OCI-LY7 (cell line): ENCODE measurements at regions not wholly inside any gene's neighbourhood (a gene's known extent, or its start where the extent isn't known, plus 50 kb on each side); places are given as distances from the start of the nearest gene placed in this dataset.

Experiments
- EZH2phosphoT487 ChIP-seq: fragments of 200-600 bp; sonication (generic); IDR thresholded peaks from 2 replicates; pipeline ENCODE4 v1.6.1; 2018; ENCODE audit warnings: low read depth, borderline replicate concordance, mild to moderate bottlenecking, mixed run types, antibody characterized with exemption, low read length, moderate library complexity, mixed read lengths
- TF ChIP-seq, protein P1 (sequence below): fragments of 200-600 bp; sonication (generic); conservative IDR thresholded peaks from 2 replicates; pipeline ENCODE4 v1.5.1; 2014; ENCODE audit warnings: mild to moderate bottlenecking, antibody characterized with exemption, low read length, moderate library complexity, mixed read lengths

DNA sequence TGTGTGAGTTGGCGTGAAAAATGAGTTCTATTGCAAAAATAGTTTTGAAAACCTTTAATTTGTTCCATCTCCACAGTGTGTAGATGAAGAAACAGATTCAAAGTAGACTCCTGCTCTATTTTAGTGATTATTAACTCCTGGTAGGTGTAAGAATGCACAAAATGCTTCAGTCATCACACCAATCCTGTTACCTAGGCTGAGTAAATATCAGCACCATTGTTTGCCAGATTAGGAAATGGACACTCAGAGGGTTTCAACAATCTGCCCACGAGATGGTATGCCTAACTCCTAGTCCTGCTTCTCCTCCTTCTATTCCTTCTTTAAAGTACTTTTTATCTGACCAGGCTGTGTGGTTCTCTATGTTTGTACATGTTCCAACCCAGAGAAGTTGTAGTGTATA is 108.9 kb upstream of the AHI1 start:
- TF ChIP-seq, protein P1, sequence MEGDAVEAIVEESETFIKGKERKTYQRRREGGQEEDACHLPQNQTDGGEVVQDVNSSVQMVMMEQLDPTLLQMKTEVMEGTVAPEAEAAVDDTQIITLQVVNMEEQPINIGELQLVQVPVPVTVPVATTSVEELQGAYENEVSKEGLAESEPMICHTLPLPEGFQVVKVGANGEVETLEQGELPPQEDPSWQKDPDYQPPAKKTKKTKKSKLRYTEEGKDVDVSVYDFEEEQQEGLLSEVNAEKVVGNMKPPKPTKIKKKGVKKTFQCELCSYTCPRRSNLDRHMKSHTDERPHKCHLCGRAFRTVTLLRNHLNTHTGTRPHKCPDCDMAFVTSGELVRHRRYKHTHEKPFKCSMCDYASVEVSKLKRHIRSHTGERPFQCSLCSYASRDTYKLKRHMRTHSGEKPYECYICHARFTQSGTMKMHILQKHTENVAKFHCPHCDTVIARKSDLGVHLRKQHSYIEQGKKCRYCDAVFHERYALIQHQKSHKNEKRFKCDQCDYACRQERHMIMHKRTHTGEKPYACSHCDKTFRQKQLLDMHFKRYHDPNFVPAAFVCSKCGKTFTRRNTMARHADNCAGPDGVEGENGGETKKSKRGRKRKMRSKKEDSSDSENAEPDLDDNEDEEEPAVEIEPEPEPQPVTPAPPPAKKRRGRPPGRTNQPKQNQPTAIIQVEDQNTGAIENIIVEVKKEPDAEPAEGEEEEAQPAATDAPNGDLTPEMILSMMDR = no peak
- TF ChIP-seq EZH2phosphoT487 = no peak
